Middle frontal gyrus (tissue), 1 donor: ENCODE measurements at regions not wholly inside any gene's neighbourhood (a gene's known extent, or its start where the extent isn't known, plus 50 kb on each side); places are given as distances from the start of the nearest gene placed in this dataset.

Source experiments
- DNase-seq: peaks from one replicate; pipeline ENCODE4 v3.0.0-alpha.2; 2015; ENCODE audit warnings: low spot score; ENCODE audit errors: extremely low spot score

DNA sequence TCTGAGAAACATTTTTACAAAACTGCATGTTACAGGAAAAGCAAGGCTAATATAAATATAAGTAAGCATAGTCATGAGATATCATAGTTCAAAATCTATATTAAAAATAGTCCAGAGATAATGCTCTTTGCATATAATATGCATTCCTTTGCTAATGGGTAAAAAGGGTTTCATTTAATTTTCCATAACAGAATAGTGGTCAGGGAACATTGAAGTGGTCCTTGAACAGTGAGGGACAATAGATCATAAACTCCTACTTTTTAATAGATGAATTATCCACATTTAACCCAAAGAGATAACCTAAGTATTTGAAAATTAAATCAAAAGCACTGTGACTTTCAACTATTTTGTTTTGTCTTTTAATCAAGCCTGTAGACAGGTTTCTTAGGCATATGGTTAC is 243.1 kb upstream of the ADGRB3 start:
- no peak for DNase-seq

DNA sequence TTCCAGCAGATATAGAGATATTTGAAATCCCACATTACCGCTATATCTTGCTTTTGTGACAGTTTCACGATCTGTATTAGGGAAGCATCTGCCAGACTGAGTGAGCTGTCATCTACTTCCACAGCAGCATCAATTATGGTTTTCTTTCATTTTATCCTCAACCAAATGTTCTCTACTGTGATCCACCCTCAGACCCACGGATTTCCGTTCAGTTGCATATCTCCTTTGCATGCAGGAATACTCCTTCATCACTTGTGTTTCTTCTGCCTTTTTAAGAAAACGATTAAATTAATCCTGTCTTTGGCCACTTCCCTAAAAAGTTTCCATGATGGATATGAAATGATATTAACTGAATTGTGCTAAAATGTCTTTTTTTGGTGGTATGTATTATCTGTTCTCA is 262.1 kb upstream of the ADGRB3 start:
- DNase-seq: no peak

DNA sequence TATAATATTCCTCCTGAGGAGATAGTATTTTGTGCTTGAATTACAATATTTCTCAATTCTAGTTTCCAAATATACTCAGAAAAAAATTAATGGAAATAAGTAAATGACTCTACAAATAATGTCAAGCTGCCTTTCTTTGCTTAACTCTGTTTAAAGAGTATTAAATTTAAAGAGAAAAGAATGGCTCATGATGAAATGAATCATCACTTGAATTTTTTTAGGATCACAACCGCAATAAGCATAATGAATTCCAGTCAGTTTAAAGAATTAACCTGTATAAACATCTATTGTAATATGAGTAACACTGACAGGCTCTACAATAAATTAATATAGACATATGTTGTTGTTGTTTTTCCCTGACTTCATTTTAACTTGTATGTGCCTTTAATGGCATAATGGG is 266.2 kb upstream of the ADGRB3 start:
- DNase-seq: no peak

DNA sequence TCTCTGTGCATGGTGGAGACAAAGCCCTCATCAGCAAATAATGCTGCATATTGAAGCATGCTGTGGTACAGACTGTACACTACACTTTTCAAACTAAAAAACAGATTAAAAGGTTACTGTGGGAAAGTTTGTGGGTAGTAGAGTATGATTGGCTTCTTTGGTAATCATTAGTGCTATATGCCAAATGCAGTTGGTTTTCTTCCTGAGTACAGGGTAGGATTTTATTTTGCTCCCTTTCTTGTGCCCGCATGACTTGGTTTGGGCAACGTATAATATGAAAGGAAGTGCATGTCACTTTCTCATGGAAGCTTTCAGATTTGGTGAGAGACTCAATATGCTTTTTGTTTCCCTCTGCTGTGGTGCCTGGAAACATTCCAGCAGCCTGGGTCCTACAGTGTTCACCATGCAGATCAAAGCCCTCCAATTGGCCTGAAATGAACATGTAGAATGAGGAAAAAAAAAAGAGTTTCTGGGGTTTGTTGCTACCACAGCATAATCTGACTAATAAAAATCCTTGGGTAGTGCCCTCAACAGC is 270.7 kb upstream of the ADGRB3 start:
- no peak for DNase-seq

DNA sequence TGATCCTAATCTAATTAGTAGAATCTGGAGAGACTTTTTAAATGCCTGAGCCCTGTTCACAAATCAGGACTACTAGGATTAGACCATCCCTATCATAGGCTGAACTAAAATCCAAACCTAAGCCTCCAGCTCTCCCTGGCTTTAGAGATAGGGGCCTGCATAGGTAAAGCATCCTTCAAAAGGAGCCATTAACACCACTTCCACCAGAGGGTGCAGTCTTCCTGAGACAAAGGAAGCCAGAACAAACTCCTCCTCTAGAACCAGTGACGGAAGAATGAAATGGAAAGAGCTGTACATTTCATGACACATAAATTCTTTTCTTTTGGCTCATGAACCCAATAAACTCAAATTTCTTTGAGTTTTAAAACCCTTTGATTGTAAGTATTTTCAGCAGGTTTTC is 291.2 kb upstream of the ADGRB3 start:
- no peak for DNase-seq

DNA sequence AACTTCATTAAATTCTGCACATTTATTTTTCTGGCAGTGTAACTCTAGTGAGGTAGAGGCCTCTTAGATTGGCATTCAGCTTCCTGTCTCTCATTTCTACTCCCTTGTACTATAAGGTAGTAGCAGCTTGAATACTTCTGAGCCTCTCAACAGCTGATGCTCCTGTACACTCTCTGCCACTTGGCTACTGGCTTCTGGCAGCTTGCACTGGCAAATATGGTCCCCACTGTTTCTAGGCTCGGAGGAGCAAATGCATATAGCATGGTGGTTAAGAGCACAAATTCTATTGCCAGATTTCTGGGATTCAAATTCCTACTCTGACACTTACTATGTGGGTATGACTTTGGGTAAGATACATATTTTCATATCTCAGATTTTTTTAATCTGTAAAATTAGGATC is 292.8 kb upstream of the ADGRB3 start:
- no peak for DNase-seq

DNA sequence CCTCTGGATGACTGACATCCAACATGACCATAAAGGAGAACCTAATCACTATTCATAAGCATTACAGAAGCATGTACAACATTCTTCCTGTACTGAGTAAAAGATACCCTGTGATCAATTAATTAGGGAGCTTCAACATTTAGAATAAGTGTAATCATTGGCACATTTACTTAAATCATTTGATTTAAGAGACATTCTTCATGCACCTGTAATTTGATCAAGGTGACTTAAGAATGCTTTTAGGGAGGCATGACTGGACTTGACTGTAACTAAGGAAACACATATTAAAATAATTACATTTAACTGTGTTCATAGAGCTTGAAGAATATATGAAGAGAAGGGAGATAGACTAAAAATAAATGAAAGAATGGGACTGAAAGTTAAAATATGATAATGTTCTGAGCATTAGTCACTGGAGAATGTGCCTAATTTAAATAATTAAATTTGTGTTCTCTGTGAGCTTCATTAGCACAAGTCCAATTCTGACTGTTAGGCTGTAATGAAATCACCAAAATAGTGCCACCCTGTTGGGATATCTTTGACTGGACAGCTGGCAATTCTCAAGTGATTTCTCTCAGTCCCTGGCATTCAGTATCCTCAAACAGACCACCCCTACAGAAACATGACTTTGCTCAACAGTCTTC is 295.5 kb upstream of the ADGRB3 start:
- no peak for DNase-seq

DNA sequence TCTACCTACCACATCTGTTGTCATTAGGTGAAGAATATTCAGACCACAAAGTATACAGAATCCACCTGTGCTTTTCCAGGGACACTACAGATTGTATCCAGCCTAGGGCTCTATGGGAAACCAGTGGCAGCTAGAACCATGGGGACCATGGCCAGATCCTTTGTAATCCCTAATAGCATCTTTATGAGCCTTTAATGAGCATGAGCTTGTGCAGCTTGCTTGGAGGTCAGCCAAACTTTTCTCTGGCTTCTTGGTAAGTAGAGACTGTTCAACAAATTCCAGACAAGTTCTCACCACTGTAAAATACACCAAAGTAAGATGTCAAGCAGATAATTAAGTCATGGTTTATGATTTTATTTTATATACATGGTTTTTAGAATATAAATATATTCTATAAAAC is 301.6 kb upstream of the ADGRB3 start:
- DNase-seq: no peak

DNA sequence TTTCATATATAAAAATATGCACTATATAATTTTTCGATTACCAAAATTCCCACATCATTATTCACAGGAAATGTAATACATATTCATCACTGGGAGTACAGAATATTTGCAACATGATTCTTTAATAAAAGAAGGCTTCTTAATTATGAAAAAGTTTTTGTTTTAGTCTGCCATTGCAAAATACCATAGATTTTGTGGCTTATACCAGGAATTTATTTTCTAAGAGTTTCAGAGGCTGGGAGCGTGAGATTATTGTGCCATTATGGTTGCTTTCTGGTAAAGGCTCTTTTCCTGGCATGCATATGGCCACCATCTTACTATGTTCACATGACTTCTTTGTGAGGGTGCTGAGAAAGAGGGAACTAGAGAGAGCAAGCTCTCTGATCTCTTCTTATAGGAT is 306.9 kb upstream of the ADGRB3 start:
- DNase-seq: no peak

DNA sequence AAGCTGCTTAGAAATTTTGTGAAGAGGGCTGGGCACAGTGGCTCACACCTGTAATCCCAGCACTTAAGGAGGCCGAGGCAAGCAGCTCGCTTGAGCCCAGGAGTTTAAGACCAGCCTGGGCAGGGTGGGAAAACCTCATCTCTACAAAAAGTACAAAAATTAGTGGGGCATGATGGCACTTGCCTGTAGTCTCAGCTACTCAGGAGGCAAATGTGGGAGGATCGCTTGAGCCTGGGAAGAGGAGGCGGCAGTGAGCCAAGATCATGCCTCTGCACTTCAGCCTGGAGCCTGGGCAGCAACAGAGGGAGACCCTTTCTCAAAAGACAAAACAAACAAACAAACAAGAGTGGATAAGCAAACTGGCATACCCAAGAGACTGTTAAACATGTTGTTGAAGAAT is 308.3 kb upstream of the ADGRB3 start:
- no peak for DNase-seq

DNA sequence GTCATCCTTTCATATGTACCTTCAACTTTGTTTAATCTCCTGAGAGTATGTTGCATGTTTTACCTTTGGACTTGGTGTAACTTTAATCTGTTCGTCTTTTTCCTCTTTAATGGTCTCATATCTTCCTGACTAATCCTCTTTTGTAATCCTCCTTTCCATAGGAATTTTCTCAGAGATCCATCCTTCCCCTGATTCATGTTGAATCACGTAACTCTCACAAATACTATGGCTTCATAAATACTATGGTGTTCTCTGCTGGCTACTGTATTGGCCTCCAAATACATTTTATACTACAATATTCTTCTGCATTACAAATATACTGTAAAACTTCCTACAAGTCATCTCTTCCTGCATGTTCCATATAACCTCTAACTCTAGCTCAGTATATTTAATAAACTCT is 317.7 kb upstream of the ADGRB3 start:
- no peak for DNase-seq

DNA sequence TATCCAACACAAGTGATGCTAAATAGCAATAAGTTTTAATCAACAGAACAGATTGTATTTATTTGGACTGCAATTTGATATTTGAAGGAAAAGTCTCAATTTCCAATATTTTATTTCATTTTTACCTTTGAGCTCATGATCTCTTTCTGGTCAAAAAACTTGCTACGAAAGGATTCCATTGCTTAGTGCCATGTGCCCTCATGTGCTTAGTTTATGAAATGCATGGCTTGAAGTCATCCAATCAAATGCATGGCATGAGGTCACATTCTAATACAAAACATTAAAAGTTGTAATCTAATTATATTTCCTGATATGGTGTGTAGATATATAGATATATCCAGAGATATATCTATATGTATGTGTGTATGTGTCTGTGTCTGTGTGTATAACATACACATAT is 321.2 kb upstream of the ADGRB3 start:
- DNase-seq: no peak

DNA sequence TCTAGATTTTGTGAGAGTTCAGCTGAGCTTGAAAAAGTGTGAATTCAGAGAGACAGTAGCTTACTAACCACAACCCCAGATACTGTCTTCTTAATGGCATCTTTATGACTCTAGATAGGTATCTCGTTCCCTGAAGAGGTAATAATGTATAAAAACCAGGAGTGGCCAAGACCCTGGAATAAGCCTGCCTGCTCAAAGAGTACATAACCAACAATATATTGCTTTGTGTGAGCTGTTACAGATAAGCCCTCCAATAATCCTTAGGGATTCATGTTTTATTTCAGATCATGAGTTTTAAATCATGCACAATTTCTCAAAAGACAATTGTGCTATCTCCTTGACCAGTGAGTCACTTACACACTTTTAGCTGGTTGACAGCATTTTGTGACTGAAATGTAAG is 327.8 kb upstream of the ADGRB3 start:
- DNase-seq: no peak

DNA sequence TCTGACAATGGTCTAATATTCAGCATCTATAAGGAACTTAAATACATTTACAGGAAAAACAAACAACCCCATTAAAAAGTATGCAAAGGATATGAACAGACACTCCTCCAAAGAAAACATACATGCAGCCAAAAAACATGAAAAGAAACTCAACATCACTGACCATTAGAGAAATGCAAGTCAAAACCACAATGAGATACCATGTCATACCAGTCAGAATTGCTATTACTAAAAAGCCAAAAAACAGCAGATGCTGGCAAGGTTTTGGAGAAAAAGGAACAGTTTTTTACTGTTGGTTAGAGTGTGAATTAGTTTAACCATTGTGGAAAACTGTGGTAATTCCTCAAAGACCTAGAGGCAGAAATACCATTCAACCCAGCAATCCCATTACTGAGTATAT is 339.0 kb upstream of the ADGRB3 start:
- no peak for DNase-seq

DNA sequence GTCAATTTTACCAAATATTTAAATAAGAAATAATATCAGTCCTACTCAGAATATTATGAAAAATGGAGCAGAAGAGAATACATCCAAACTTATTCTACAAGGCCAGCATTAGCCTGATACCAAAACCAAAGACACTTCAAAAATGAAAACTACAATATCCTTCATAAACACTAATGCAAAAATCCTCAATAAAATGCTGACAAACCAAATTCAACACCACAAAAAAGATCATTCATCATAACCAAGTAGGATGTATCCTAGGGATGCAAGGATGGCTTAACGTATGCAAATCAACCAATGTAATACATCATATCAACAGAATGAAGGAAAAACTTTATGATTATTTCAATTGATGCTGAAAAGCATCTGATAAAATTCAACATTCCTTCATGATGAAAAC is 352.4 kb upstream of the ADGRB3 start:
- no peak for DNase-seq

DNA sequence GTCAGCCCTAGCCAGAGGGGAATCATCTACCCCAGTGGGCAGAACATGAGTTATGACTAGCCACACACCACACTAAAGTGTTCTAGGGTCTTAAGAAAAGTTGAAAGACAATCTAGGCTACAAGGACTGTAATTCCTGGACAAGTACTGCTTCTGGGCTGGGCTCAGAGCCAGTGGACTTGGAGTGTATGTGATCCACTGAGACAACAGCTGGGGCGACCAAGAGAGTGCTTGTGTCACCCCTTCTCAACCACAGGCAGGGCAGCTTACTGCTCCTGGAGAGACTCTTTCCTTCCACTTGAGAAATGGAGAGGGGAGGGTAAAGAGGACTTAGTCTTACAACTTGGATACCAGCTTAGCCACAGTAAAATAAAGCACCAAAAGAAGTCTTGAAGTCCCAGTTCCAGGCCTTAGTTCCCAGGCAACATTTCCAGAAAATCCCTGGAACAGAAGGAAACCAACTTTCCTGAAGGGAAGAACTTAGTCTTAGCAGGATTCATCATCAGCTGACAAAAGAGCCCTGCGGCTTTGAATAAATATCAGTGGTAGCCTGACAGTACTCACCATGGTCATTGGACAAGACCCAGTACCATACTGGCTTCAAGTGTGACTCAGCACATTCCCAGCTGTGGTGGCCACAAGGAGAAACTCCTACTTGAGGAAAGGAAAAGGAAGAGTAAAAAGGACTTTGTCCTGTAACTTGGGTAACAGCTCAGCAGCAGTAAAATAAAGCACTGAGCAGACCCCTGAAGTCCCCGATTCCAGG is 355.1 kb upstream of the ADGRB3 start:
- DNase-seq: no peak

DNA sequence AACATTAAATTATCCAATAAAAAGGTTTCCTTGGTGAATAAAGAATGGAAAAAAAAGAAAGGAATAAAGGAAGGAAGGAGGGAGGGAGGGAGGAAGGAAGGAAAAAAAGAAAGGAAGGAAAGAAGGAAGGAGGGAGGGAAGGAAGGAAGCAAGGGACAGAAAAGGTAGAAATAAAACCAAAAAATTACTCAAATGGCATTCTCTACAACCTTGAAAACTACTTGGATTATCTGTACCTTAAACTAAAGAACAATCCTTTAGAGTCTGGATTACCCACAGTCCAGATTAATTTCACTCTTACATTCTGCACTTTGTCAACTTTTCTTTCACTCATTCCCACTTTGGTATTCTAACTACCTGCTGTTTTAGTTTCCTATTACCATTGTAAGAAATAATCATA is 361.8 kb upstream of the ADGRB3 start:
- no peak for DNase-seq

DNA sequence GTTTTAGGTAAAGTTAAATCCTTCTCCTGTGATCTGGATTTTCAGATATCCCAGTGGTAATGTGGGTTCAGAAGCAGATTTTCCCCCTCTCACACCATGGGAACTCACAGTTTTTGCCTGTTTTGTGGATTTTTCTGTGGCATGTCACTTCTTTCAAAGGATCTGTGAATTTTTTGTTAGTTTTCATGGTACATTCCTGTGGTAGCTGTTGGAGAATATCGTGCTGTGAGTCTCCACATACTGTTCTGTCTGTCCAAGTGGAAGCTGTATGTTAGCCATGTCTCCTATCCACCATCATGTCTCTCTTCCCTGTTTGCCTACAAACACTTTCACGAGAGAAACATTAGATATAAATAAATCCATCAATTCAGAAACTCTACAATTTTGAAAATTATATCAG is 378.7 kb upstream of the ADGRB3 start:
- DNase-seq: no peak

DNA sequence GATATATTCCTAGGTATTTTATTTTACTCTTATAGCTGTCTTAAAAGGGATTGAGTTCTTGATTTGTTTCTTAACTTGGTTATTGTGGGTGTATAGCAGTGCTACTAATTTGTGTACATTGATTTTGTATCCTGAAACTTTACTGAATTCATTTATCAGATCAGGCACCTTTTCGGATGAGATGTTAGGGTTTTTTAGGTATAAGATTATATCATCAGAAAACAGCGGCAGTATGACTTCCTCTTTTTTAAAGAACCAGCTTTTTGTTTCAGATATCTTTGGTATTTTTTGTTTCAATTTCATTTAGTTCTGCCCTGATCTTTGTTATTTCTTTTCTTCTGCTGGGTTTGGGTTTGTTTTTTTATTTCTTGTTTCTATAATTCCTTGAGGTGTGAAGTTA is 382.4 kb upstream of the ADGRB3 start:
- DNase-seq: no peak

DNA sequence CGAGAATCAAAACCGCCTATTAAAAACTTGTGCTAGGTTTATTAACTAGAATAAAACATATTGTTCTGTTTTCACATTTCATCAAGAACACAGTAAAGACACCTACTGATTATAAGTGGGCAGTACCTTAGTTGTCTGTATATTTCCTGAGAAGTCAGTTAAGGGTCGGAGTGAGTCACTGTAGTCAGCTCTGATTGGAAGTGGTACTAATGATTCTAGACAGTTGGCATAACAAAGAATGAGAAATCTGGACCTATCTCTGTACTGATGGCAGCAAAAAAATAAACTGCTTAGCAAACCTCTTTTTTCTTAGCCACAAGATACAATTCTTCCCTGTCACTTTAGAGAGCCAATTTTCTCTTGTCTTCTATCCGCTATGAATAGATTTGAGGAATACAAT is 387.3 kb upstream of the ADGRB3 start:
- DNase-seq: no peak

DNA sequence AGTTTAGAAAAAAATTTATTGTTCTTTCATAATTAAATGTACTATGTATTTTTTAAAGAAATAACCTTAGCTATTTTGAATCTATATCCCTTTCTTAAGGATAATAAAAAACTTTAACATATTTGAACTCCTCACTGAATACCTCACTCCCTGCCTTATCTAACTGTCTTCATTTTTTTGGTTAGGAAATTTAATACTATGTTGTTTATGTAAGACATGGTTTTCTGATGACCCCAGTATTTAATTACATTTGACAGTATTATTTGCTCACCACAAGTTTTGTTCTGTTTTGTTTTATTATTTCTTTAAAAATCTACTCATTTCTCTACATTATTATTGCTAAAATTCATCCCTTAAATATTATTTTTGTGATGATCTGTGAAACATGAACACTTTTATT is 394.4 kb upstream of the ADGRB3 start:
- no peak for DNase-seq

DNA sequence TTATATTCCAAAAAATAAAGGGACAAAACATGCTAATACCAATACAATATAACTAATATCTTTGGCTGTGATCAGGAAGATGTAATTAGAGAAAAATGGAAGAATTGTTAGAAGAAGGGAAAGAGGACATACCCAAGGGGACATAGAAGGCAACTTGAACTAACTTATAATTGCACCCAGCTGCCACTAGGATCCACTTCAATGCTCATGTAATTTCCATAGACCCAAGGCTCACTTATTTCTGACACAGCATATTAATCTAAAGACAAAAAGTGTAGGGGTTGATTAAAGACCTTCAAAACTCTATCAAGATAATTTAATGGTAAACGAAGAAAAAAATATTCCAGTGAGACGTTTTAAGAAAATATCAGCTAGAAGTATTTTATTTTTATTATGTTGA is 396.0 kb upstream of the ADGRB3 start:
- no peak for DNase-seq

DNA sequence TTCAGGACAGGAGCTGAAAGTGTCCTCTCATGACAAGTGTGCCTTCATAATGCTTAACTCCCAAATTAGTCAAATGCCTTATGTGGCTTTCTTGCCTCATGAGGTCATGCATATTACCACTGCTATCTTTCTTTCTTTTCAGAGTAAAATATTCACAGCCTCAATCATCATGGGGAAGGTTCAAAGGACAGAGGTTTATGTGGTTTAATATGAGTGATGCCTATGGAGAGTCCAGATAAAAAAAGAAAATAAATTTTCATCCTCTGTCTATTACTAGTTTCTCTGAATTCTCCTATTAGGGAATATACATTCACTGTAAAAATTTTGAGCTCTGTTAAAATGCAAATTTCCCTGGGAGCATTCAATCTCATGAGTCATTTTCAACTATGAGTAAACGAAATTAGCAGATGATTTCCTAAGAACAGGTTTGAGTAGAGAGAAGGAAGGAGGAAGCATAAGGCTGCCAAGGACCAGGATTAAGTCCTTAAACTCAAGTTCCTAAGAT is 396.9 kb upstream of the ADGRB3 start:
- no peak for DNase-seq
